ENCODE measurements at regions not wholly inside any gene's neighbourhood (a gene's known extent, or its start where the extent isn't known, plus 50 kb on each side); places are given as distances from the start of the nearest gene placed in this dataset.

- TF ChIP-seq HNRNPL (IDR thresholded peaks at IDR 0.05; ENCODE audit: low read depth, low read length) (no peak), ZNF445 (CRISPR knock-in tag; IDR thresholded peaks at IDR 0.05; ENCODE audit: low read depth) (no peak), CBX8 (IDR thresholded peaks at IDR 0.05; ENCODE audit: borderline replicate concordance, extremely low read depth, low read depth, low read length, poor library complexity, severe bottlenecking) (no peak), TCF15 (CRISPR knock-in tag; IDR thresholded peaks at IDR 0.05) (no peak), FOXJ2 (tag; IDR thresholded peaks at IDR 0.05) (no peak), ZNF133 (CRISPR knock-in tag; IDR thresholded peaks at IDR 0.05) (no peak), TEAD2 (tag; IDR thresholded peaks at IDR 0.05) (no peak), ZNF407 (IDR thresholded peaks at IDR 0.05; ENCODE audit: low read depth) (no peak), CLOCK (CRISPR knock-in tag; IDR thresholded peaks at IDR 0.05; ENCODE audit: borderline replicate concordance) (no peak), ARID1B (IDR thresholded peaks at IDR 0.05) (no peak)
These were observed 158.9 kb downstream of the GC start (continued) for GRCh38 chr4:71625005-71625404.
